Lung (tissue), 12 donors: ENCODE measurements at regions not wholly inside any gene's neighbourhood (a gene's known extent, or its start where the extent isn't known, plus 50 kb on each side); places are given as distances from the start of the nearest gene placed in this dataset. TPM values are rescaled to one million over a fixed set of nuclear protein-coding genes. Genes with fewer than 3 reads are reported as not detected.

ENCODE experiments used
- ATAC-seq: fragments of 200-7000 bp; cut with Tn5 transposase; one replicate; pipeline ENCODE4 v1.9.1; 2020; ENCODE audit warnings: moderate number of reproducible peaks; ENCODE audit not compliant: insufficient read depth, low FRiP score
- DNase-seq, 3 donors: peaks; one replicate each; pipeline ENCODE4 v3.0.0-alpha.2; 2013 to 2017
- H3K27ac ChIP-seq, 2 donors: one replicate each; pipeline ENCODE4 v1.5.1; 2013; ENCODE audit warnings: mild to moderate bottlenecking in 2 of 2, moderate library complexity in 2 of 2, control low read depth in 1 of 2, inconsistent platforms in 1 of 2, low read depth in 1 of 2, low read length in 1 of 2
- H3K27me3 ChIP-seq, 3 donors: one replicate each; pipeline ENCODE4 v1.5.1; 2013; ENCODE audit warnings: low read length in 2 of 3; ENCODE audit not compliant: control insufficient read depth in 3 of 3, insufficient read depth in 3 of 3
- H3K36me3 ChIP-seq, 4 donors: one replicate each; pipeline ENCODE4 v1.5.1; 2013; ENCODE audit warnings: low read length in 4 of 4, mild to moderate bottlenecking in 1 of 4, moderate library complexity in 1 of 4; ENCODE audit not compliant: control insufficient read depth in 4 of 4, insufficient read depth in 4 of 4
- H3K4me1 ChIP-seq, 5 donors: one replicate each; pipeline ENCODE4 v1.5.1; 2013; ENCODE audit warnings: low read length in 5 of 5, mild to moderate bottlenecking in 2 of 5, moderate library complexity in 1 of 5; ENCODE audit not compliant: control insufficient read depth in 5 of 5, insufficient read depth in 5 of 5
- H3K4me3 ChIP-seq: one replicate; pipeline ENCODE4 v1.5.1; 2013; ENCODE audit warnings: mild to moderate bottlenecking, control low read depth, moderate library complexity
- H3K9ac ChIP-seq, 2 donors: one replicate each; pipeline ENCODE4 v1.5.1; 2013; ENCODE audit warnings: low read length in 2 of 2, control low read depth in 1 of 2; ENCODE audit not compliant: insufficient read depth in 1 of 2
- H3K9me3 ChIP-seq, 4 donors: one replicate each; pipeline ENCODE4 v1.5.1; 2013; ENCODE audit warnings: low read length in 3 of 4, mild to moderate bottlenecking in 1 of 4, moderate library complexity in 1 of 4; ENCODE audit not compliant: control insufficient read depth in 4 of 4, insufficient read depth in 3 of 4
- CTCF ChIP-seq: IDR thresholded peaks from 2 replicates; pipeline ENCODE4 v1.5.1; 2012; ENCODE audit warnings: mild to moderate bottlenecking; ENCODE audit errors: control extremely low read depth, extremely low read depth
- WGBS, 2 donors: extraction: QIAGEN DNeasy Blood & Tissue Kit; methylation state at CpG; one replicate each; pipeline ENCODE4 v1.1.7; 2013; 5-methylcytosine and 5-hydroxymethylcytosine counted together
- small RNA-seq: library from RNA; depleted of rRNA; stranded (forward); fragments of <200 nt; gene quantifications from one replicate; pipeline ENCODE3, GENCODE V24; 2014; ENCODE audit warnings: low replicate concordance
- donor health status: control.
- donor health status: control.
- donor health status: Bipolar disorder and iron deficiency.
- donor health status: healthy.
- donor health status: DM: yes; HTN: yes; CAD: no.

GRCh38 chr14:35236806-35237205 lies 55.4 kb upstream of the PSMA6 start:
- ATAC-seq (no peak), DNase-seq (no peak)
- Histone ChIP-seq H3K4me3 (no peak overlapping the region), H3K27me3 (no peaks in the 10 kb centered on the region), H3K27ac (no peak overlapping the region), H3K36me3 (peaks cover 0 to 2% (median 0%) of the 10 kb centered on the region in 4 donors), H3K4me1 (peaks cover 0 to 7% (median 0%) of the 10 kb centered on the region in 5 donors), H3K9me3 (no peaks in the 10 kb centered on the region), H3K9ac (no peak overlapping the region)
- WGBS, 2 donors: 69 to 76% methylated on average over 2 of the region's 2 CpGs
- no peak for TF ChIP-seq CTCF

- Histone ChIP-seq H3K4me3 (no peak overlapping the region), H3K4me1 (peaks cover 0 to 2% (median 0%) of the 10 kb centered on the region in 5 donors), H3K27ac (no peak overlapping the region), H3K36me3 (peaks cover 0 to 2% (median 0%) of the 10 kb centered on the region in 4 donors), H3K27me3 (no peaks in the 10 kb centered on the region), H3K9ac (no peak overlapping the region), H3K9me3 (no peaks in the 10 kb centered on the region)
- WGBS, 2 donors: 81 to 84% methylated on average over 2 of the region's 2 CpGs
- ATAC-seq: no peak
- TF ChIP-seq CTCF: no peak
- no peak for DNase-seq
These were observed 52.0 kb upstream of the PSMA6 start for GRCh38 chr14:35240231-35240630.

Small RNA genes lying in the stretch of these regions (small RNA-seq; reads per million reads assigned to genes)
- not detected for gene MRPL57P8
